Ascending aorta (tissue), 2 donors: ENCODE measurements at regions not wholly inside any gene's neighbourhood (a gene's known extent, or its start where the extent isn't known, plus 50 kb on each side); places are given as distances from the start of the nearest gene placed in this dataset.

Source experiments
- DNase-seq, 2 donors: peaks; one replicate each; pipeline ENCODE4 v3.0.0-alpha.2; 2019; ENCODE audit warnings: low spot score in 2 of 2
- H3K27ac ChIP-seq, 2 donors: fragments of 200-600 bp; sonication (generic); one replicate each; pipeline ENCODE4 v1.5.1; 2016 to 2017; ENCODE audit warnings: mild to moderate bottlenecking in 1 of 2
- H3K27me3 ChIP-seq: fragments of 200-600 bp; sonication (generic); one replicate; pipeline ENCODE4 v1.5.1; 2017
- H3K36me3 ChIP-seq, 2 donors: fragments of 200-600 bp; sonication (generic); one replicate each; pipeline ENCODE4 v1.5.1; 2016
- H3K4me1 ChIP-seq, 2 donors: fragments of 200-600 bp; sonication (generic); one replicate each; pipeline ENCODE4 v1.5.1; 2016 to 2017; ENCODE audit warnings: mild to moderate bottlenecking in 1 of 2
- H3K4me3 ChIP-seq, 2 donors: fragments of 200-600 bp; sonication (generic); one replicate each; pipeline ENCODE4 v1.5.1; 2016 to 2017; ENCODE audit warnings: mild to moderate bottlenecking in 1 of 2
- H3K9me3 ChIP-seq, 2 donors: fragments of 200-600 bp; sonication (generic); one replicate each; pipeline ENCODE4 v1.5.1; 2016
- CTCF ChIP-seq, 3 experiments: fragments of 200-600 bp in 2 of 3; fragments of 450-650 bp in 1 of 3; sonication (generic) in 2 of 3; IDR thresholded peaks; one replicate each; pipeline ENCODE4 v1.5.1; 2016 to 2019; ENCODE audit warnings: antibody characterized with exemption in 3 of 3, mild to moderate bottlenecking in 1 of 3, moderate library complexity in 1 of 3
- intact Hi-C: fragments of 100-400 bp; cut with DNase I; formaldehyde crosslinking; loops from one replicate; pipeline ENCODE4 v1.15.1; 2023

GRCh38 chr1:192518700-192519099, 56.9 kb upstream of the RGS1 start:
- no peak for DNase-seq
- no peaks in the 10 kb centered on the region for H3K9me3 ChIP-seq
- H3K27me3 ChIP-seq, result no peaks in the 10 kb centered on the region
- H3K36me3 ChIP-seq, result no peaks in the 10 kb centered on the region
- no peak overlapping the region for H3K4me3 ChIP-seq
- no peak for TF ChIP-seq CTCF (IDR thresholded peaks at IDR 0.05)
- H3K4me1 ChIP-seq, result peaks cover 6 to 11% of the 10 kb centered on the region in 2 donors
- no peak overlapping the region for H3K27ac ChIP-seq
- intact Hi-C loops, result no loop called here

GRCh38 chr1:192521734-192522133, 53.8 kb upstream of the RGS1 start:
- Histone ChIP-seq H3K4me3 (no peak overlapping the region), H3K9me3 (no peaks in the 10 kb centered on the region), H3K27ac (peak overlapping the region in 1 of 2 donors; percentile 27), H3K4me1 (peaks cover 8 to 27% of the 10 kb centered on the region in 2 donors), H3K27me3 (no peaks in the 10 kb centered on the region), H3K36me3 (no peaks in the 10 kb centered on the region)
- no peak for TF ChIP-seq CTCF (IDR thresholded peaks at IDR 0.05)
- DNase-seq, result no peak
- intact Hi-C loops, result loop anchor here (5.0 kb wide), 1 partner anchor 34 kb away; no protein-coding TSS in a partner anchor

DNA sequence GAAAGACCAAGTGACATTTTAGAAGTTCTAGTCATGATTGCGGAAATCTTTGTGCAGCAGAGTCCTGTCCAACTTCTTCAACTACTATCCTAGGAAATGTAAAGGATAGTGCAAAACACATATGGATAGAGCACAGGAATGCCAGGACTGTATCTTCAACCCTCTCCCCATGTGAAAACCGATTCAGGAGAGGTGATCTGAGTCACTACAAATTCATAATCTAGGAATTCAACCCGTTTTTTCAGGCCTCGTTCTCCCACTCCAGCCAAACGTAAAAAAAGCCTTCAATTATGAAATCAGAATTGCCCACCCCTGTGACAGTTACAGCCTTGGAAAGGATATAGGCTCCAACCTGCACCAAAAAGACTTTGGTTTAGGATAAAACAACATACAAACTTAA, 52.9 kb upstream of the RGS1 start:
- no peak for TF ChIP-seq CTCF (IDR thresholded peaks at IDR 0.05)
- peak overlapping the region; percentile 66 to 83 for H3K27ac ChIP-seq
- intact Hi-C loops, result loop anchor here (5.0 kb wide), 1 partner anchor 35 kb away; no protein-coding TSS in a partner anchor
- no peaks in the 10 kb centered on the region for H3K27me3 ChIP-seq
- H3K9me3 ChIP-seq, result no peaks in the 10 kb centered on the region
- H3K4me1 ChIP-seq, result peaks cover 8 to 30% of the 10 kb centered on the region in 2 donors
- no peaks in the 10 kb centered on the region for H3K36me3 ChIP-seq
- no peak overlapping the region for H3K4me3 ChIP-seq
- DNase-seq, result no peak

GRCh38 chr1:192524223-192524622, 51.4 kb upstream of the RGS1 start:
- DNase-seq, result peak in 1 of 2 donors; percentile 79
- H3K27ac ChIP-seq, result peak overlapping the region; percentile 66 to 83
- intact Hi-C loops, result loop anchor here (2.0 to 5.0 kb wide), 3 partner anchors 15 to 37 kb away; no protein-coding TSS in a partner anchor
- no peaks in the 10 kb centered on the region for H3K9me3 ChIP-seq
- no peak overlapping the region for H3K4me3 ChIP-seq
- H3K27me3 ChIP-seq, result no peaks in the 10 kb centered on the region
- H3K36me3 ChIP-seq, result no peaks in the 10 kb centered on the region
- peaks cover 8 to 33% of the 10 kb centered on the region in 2 donors for H3K4me1 ChIP-seq
- TF ChIP-seq CTCF (IDR thresholded peaks at IDR 0.05), result no peak
